Midbrain (tissue), 1 donor: ENCODE measurements at regions not wholly inside any gene's neighbourhood (a gene's known extent, or its start where the extent isn't known, plus 50 kb on each side); places are given as distances from the start of the nearest gene placed in this dataset.

Source experiments
- DNase-seq: peaks from one replicate; lab custom pipeline; 2025; lab: John Stamatoyannopoulos, UW

- DNase-seq: no peak
Observed at GRCh38 chr7:85573844-85574243, 387.0 kb upstream of the SEMA3D start.

- no peak for DNase-seq
Observed at GRCh38 chr7:85573346-85573745, 386.5 kb upstream of the SEMA3D start.

GRCh38 chr7:85570898-85571297 lies 384.0 kb upstream of the SEMA3D start:
- no peak for DNase-seq

GRCh38 chr7:85567983-85568382 lies 381.1 kb upstream of the SEMA3D start:
- no peak for DNase-seq

GRCh38 chr7:85566095-85566794 lies 379.4 kb upstream of the SEMA3D start:
- DNase-seq: no peak

GRCh38 chr7:85565276-85565675 lies 378.4 kb upstream of the SEMA3D start:
- DNase-seq: no peak

GRCh38 chr7:85564861-85565260 lies 378.0 kb upstream of the SEMA3D start:
- DNase-seq: no peak

GRCh38 chr7:85561706-85562105 lies 374.9 kb upstream of the SEMA3D start:
- no peak for DNase-seq

GRCh38 chr7:85554236-85555178 lies 367.7 kb upstream of the SEMA3D start:
- peak; percentile 76 for DNase-seq

GRCh38 chr7:85535974-85536729 lies 349.3 kb upstream of the SEMA3D start:
- DNase-seq: no peak

- no peak for DNase-seq
Observed at GRCh38 chr7:85529831-85530230, 343.0 kb upstream of the SEMA3D start.

- no peak for DNase-seq
Observed at GRCh38 chr7:85529201-85529600, 342.3 kb upstream of the SEMA3D start.

GRCh38 chr7:85528581-85528980 lies 341.7 kb upstream of the SEMA3D start:
- DNase-seq: no peak

- DNase-seq: no peak
Observed at GRCh38 chr7:85525676-85526075, 338.8 kb upstream of the SEMA3D start.

- DNase-seq: no peak
Observed at GRCh38 chr7:85522070-85522469, 335.2 kb upstream of the SEMA3D start.

GRCh38 chr7:85521108-85521694 lies 334.3 kb upstream of the SEMA3D start:
- no peak for DNase-seq

GRCh38 chr7:85520175-85520574 lies 333.3 kb upstream of the SEMA3D start:
- no peak for DNase-seq

GRCh38 chr7:85516675-85517074 lies 329.8 kb upstream of the SEMA3D start:
- DNase-seq: no peak

GRCh38 chr7:85512790-85513189 lies 325.9 kb upstream of the SEMA3D start:
- DNase-seq: no peak

- DNase-seq: no peak
Observed at GRCh38 chr7:85510287-85510686, 323.4 kb upstream of the SEMA3D start.

GRCh38 chr7:85509476-85509875 lies 322.6 kb upstream of the SEMA3D start:
- no peak for DNase-seq
